SIG-M5 (cell line): ENCODE measurements at regions not wholly inside any gene's neighbourhood (a gene's known extent, or its start where the extent isn't known, plus 50 kb on each side); places are given as distances from the start of the nearest gene placed in this dataset.
"Not testable (repeated sequence)": the region's sequence is repeated elsewhere in the genome, so short reads cannot be mapped to it uniquely, and the experiment has no call there.

Source experiments
- DNase-seq: peaks from one replicate; lab custom pipeline; 2025; lab: John Stamatoyannopoulos, UW

DNA sequence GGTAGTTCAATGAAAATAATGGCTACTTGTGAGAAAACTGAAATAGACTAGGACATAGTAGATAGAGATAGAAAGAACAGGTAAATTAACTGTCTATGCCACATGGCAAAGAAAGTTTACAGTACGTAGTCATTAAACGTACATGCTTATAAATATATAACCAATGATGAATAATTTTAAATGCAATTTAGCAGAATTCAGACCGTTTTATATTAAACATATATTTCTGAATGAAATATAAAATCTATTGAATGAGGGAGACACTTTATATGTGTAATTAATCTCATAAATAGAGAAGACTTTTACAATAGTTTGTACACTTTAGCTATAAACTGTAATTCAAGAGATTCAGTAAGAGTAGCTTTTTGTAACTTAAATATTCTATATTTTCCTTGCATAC, 124.4 kb upstream of the VPREB1 start:
- DNase-seq, result no peak

DNA sequence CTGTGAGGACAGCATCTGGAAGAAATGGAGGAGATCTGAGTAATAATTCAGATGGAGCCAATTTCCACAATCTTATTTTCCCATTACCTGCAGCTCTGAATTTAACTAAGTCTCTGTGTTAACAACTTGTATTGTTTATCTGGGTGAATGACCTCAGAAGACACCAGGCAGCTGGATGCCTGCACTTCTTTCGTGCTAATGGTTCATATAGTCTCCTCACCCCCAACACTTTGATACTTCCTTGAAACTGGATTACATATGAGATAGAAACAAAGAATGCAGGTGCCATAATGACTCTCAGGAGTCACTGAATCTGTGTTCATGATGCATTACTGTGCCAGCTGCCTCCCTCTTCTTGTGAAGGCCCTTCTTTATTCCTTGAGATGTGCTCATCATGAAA, 125.6 kb upstream of the VPREB1 start:
- DNase-seq, result no peak

DNA sequence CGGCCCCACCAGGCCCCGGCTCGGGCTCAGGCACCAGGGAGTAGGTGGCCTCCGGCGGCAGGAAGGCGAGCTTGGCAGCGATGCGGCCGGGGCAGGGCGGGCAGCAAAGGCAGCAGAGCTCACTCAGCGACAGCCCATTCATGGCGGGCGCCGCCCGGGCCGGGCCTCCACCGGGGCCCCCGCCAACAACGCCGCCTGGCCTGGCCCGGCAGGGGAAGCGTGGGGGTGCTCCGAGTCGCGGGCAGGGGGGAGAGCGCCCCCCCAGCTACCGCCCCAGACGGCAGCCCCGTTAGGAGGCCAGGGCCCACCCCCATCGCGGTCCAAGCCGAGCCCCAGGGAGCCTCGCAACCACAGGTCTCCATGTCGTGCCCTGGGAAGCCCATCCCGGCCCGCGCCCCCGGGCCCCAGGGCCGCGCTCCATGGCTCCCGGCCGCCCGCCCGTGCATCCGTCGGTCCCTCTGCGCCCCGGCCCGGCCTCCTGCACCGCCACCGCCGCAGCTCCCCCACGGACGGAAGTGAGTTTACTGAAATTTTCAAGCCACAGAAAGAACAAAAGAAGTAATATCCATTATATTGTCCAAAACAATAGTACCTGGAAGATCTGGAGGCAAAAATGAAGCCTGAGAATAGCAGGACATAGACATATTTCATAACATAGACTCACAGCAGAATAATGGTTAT, 126.6 kb upstream of the VPREB1 start:
- DNase-seq, result not testable (repeated sequence)

DNA sequence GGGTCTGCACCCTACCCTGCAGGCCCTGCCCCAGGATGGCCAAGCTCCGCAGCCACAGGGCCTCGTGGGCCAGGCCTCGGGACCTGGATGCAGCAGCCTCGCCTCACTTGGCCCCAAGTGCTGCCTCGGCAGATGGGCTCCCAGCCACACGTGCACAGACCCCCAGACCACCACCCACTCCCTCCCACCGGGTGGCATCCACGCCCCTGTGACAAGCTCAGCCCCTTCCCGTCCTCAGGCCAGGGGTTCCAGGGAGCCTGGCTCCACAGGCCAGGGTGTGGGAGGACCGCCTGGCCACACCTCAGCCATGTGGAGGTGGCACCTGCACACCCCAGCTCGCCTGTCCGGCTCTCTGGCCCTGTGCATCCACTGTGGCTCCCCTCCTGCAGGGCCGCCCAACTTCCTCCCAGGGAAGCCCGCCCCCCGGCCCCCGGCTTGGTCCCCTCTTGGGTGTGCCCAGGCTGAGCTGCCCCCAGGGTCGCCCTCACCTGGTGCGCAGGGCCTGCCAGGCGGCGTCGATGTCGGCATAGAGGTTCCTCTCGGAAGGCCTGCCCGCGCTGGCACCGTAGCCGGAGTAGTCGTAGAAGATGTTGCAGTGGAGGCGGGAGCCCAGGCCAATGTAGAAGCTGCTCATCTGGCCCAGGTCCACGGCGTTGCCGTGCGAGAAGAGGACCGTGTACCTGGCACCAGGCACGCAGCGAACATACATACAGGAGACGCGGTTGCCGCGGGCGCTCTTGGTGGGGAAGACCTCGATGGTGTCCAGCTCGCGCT, 127.4 kb upstream of the VPREB1 start:
- DNase-seq, result not testable (repeated sequence)

DNA sequence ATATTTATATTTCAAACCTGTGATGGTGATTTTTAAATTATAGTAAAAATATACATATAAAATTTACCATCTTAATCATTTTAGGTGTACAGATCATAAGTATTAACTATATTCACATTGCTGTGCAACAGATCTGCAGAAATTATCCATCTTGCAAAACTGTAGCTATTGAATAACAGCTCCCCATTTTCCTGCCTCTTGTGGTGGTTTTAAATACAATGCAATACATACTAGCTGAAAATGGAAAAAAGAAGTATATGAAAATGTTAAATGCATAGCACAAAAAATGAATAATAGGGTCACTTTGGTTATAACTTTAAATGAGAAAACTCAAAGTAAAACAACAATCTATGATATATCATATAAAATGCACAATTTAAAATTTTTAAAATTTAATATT, 130.9 kb upstream of the VPREB1 start:
- DNase-seq, result no peak

DNA sequence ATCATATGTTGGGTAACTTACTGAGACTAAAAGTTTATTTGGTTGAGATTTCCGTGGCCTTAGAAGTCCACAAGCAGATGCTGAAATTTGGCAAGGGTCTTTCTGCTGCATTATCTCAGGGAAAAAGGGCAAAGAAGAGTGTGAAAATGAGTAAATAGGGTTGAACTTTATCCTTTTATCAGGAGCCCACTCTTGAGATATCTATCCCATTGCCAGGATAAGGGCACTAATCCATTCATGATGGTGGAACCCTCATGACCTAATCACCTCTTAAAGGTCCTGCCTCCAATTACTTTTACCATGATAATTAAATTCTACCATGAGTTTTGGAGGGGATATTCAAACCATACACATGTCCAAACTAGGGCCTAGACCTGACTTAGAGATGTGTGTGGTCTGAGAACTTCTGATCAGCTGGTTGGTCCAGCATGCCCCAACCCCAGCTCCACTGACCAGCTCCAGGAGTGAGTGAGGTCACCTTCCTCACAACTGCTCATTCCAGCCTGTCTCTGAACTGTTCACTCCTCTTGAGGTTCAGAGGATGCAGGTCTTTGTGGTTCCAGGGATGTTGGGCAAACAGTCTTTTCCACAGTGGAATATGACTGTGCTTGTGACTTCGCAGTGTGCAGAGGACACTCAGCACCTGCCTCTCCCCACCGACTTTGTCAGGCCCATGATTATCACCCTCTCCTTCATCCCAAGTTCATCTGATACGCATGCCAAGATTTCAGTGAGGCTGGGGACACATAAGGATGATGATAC, 130.1 kb upstream of the TOP3B start:
- DNase-seq, result no peak

DNA sequence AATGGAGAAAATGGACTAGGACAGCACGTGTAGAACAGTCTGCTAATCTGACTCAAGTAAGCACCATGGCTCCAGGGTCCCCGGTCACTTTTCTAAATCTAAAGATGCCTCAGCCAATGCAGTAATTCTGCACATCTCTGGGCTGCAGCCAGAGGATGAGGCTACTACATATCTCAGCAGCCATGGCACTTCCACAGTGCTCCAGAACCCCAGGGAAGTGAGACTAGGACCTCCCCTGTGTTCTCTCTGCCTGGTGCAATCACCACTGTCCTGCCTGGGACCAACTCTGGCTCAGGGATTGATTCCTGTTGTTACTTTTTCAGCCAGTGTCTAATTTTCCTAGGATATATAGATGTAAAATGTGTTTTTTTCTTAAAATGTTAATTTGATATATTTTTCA, 129.4 kb upstream of the TOP3B start:
- DNase-seq, result no peak

DNA sequence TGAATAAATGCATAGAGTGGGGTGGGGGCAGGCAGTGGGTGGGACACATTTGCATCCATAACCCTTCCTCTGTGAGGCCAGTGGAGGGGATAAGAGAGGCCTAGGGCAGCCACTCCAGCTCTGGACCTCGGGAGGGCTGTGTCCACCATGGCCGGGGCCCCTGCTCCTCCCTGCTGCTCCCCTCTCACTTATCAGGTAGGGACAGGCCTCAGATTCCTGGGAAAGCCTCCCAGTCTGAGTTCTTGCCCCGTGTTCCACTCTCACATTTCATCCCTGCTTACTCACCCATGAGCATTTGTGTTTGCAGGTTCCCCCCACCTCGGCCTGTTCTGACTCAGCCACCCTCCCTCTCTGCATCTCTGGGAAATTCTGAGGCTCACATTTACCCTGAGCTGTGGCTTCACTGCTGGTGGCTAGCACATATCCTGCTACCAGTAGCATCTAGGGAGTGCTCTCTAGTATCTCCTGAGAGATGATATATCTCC, 128.7 kb upstream of the TOP3B start:
- no peak for DNase-seq

DNA sequence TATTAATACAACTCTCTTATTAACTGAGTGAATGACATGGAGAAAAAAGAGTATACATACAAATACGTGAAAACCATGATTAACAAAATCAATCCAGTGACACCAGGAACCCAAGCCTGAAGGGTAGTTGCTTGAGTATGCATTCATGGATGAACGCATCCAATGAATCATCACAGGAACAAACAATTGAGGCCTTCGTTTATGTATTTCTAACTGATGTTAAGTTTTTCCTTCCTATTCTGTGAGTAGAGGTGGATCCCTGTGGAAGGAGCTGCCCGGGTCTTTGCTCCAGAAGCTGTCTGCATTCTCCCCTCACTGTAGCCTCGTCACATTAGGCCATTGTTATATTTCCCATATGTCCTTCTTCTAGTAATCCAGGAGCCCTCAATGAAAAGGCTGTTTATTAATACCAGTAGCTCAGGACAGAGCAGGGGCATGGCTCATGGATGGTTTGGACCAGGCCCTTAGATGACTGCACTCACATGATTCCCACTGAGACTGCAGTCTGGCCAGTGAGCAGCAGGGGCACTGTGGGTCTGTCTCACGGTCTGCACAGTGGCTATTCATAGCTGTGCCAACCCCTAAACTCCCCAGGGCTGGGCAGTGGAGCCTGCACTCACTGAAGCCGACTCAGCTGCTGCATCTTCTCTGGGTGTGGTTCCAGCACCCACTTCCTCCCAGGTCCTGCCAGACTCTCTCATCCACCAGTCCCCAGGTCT, 128.1 kb upstream of the TOP3B start:
- no peak for DNase-seq

DNA sequence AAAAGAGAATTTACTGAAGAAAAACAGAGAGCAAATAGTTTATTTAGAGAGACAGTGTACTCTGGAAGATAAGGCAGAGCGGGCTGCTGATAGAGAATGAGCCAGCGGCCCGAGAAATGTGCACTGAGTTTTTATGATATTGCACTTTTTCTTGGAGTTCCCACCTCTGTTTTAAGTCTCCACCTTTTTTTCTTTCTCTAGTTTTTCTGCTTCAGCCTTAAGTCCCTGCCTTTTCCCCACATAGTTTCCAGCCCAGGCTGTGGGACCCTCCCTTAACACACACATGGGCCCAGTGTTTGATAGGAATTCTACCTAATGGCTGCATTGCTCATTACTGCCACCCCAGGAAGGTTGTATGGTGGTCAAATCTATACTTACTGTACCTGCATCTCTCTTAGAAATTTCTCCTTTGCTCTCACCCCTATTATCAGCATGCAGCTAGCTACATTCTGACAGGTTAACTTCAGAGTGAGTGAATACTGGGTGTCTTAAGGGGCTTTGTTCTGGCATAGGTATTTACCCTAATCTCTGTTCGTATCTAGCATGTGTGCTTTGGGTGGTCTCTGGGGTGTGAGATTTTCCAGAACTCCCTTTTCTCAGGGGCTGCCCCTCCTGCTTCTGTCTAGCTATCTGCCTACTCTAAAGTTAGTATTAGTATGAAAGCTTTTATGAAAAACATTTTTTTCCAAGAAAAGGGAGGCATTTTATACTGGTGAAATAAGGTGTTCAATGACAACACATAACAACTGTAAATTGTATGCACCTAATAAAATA, 127.3 kb upstream of the TOP3B start:
- no peak for DNase-seq

DNA sequence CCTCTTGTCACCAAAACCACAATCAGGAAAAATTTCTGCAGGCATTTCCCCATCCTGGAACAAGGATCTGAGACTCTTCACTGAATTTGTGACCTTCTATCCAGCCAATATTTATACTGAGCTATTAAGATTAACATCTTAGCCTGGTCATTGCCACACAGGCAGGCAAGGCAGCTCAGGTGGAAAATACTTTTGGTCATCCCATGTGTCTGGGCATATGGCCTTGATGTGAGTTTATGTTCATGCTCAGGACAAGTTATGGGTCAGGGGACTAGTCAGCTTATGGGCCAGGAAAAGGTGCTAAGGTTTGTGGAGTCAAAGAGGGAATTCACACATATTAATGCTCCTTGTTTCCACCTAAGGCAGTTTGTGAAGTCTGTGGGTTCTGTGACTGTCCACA, 124.3 kb upstream of the TOP3B start:
- no peak for DNase-seq

DNA sequence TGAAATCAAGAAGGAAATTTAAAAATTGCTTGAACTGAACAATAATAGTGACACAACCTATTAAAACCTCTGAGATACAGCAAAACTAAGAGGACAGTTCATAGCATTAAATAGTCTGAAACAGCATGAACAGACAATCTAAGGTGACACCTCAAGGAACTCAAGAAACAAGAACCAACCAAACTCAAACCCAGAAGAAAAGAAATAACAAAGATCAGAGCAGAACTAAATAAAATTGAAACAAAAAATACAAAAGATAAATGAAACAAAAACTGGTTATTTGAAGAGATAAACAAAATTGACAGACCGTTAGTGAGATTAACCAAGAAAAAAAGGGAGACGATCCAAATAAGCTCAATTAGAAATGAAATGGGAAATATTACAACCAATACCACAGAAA, 122.8 kb upstream of the TOP3B start:
- DNase-seq, result no peak

DNA sequence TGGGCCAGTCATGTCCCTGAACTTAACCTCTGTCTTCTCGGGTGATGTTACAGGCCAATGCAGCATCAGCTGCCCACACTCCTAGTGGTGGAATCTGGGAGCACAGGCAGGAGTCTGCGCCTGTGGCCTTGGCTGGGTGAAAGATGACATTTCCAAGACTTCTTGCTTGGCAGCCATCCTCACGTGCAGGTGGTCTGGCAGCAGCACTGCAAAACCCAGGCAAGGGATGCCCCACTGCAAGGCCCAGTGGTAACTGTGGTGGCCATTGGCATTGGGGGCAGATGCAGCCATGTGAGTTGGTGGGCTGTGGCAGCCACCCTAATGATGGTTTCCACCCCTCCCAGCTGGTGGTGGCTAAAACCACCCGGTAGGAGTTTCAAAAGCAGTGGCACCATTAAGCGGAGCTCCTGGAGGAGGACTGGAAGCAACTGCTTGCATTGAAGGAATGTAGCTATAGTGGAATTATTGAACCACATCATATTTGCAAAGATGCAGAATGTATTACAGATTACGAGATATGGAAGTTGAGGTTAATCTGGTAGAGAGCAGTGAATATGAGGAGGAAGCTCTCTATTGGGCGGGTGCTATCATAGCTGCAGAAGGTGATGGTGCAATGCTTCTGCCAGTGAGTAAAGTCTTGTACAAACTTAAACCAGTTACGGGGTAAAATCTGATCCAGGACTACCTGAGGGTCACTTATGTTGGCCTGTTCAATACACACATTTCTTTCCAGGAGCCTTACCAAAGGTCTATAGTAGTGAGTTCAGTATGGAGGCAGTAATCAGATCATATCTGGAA, 120.7 kb upstream of the TOP3B start:
- DNase-seq, result no peak

DNA sequence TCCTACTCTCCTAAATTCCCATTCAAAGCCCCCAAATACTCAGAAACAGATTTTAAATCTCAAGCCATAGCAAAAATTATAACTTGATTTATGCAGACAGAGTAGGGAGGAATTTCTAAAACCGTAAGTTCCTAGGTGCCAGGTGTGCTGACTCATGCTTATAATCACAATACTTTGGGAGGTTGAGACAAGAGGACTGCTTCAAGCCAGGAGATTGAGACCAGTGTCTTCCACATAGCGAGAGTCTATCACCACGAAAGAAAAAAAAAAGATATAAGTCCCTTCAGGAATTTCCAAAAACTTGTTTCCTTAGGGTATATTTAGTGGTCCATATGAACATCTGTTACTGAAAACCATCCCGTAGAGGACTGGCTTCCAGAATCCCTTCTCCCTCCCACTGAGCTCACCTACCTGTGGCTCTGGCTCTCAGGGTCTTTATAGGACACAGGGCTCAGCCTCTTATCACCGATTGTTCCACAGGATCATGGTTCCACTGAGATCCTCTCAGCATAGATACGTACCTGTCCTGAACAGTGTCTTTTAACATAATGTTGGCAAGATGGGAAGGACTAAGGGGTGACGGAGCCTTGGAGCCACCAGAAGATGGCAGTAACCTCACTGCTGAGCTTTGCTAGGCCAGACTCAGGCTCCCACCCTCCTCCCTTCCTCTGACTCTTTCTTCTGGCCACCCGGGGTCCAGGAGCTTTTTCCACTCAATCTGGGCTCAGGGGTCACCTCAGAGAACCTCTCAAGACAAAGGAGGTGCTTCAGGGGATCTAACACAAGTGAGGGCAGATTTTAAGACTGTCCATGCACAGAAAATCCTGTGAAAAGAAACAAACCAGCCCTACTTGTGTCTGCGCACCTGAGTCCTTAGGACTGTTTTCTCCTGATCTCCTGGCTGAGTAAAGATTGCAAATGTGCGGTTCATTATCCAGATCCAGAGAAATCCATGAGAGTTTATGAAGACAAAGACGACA, 117.5 kb upstream of the TOP3B start:
- no peak for DNase-seq

DNA sequence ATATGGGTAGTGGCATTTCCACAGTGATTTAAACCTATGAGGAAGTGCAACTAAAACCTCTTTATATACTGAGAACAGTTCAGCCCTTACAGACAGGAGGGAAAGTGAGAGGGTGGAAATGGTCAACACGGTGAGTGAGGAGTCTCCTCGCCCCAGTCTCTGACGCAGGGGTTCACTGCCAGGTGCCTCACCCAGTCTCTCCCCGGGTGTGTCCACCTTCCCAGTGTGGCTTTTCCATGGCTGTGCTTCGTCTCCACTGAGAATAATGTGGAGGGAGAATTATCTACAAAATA, 116.6 kb upstream of the TOP3B start:
- DNase-seq, result no peak

DNA sequence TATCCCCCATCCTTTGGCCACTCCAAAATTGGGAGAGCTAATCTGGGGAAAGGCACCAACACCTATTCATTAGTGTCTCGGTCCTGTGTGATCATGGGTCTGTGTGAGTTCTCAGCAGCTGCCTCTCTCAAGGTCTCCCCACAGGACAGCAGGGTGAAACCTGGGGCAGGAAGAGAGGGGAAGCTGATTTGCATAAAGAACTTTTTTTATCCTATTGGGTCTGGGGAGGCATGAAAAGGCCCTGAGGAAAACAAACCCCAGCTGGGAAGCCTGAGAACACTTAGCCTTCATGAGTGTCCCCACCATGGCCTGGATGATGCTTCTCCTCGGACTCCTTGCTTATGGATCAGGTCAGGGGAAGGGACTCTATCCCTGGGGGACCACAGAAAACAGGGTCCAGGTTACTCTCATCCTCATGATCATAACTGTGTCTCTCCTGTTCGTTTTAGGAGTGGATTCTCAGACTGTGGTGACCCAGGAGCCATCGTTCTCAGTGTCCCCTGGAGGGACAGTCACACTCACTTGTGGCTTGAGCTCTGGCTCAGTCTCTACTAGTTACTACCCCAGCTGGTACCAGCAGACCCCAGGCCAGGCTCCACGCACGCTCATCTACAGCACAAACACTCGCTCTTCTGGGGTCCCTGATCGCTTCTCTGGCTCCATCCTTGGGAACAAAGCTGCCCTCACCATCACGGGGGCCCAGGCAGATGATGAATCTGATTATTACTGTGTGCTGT, 116.0 kb upstream of the TOP3B start:
- DNase-seq, result no peak

DNA sequence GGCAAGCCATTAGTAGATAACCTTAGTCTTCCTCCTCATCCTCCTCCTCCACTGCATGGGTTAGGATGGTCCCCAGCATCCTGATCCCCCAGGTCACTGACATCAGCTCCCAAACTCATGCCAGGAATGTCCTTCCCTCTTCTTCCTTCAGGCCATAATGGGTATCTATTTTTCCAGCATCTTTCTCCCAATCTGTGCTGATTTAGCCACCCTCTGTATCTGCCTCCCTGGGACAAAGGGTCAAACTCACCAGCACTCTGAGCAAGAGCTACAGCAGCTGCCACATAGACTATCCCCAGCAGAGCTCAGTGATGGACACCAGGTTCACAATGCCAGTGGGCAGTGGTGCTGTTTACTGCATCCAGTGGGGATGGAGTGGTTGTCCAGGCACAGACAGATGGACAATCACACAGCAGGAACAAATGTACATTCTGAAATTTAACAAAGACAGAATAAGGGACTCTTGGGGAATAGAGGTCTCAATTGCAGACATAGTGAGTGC, 115.2 kb upstream of the TOP3B start:
- DNase-seq, result no peak

DNA sequence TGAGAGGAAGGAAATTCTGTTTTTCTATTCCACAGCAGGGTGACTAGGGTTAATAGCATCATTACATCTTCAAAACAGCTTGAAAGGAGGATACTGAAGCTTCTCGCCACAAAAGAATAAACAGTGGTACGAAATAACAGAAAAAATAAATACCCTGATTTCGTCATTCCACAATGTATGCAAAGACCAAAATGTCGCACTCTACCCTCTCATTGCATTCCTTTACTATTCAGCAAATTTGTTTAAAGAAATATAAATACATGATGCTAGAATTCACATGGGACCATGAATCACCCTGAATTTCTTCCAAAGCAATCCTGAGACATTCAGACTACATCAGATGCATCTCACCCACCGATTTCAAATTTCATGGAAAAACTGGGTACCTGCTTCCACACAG, 112.3 kb upstream of the TOP3B start:
- DNase-seq, result no peak

DNA sequence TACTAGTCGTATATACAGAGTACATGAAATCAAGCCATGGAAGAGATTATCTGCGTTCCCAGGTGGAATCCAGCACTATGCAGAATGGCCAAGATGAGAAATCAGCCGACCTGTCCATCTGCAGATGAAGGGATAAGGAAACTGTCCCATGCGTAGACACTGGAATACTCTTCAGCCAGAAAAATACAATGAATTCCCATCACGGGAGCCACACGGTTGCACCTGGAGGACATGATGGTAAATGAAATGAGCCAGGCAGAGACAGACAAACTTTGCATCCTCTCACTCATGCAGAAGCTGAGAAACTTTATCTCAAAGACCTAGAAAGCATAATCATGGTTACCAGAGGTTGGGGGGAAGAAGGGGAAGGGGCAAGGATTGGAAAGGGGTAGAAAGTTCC, 111.9 kb upstream of the TOP3B start:
- DNase-seq, result no peak
